Vagina (tissue), 2 donors: ENCODE measurements at regions not wholly inside any gene's neighbourhood (a gene's known extent, or its start where the extent isn't known, plus 50 kb on each side); places are given as distances from the start of the nearest gene placed in this dataset.

Experiments used
- DNase-seq, 2 donors: peaks; one replicate each; pipeline ENCODE4 v3.0.0-alpha.2; 2017; ENCODE audit errors: extremely low spot score in 2 of 2
- H3K27ac ChIP-seq: fragments of 200-600 bp; sonication (generic); one replicate; pipeline ENCODE4 v1.5.1; 2019
- H3K27me3 ChIP-seq: fragments of 200-600 bp; sonication (generic); one replicate; pipeline ENCODE4 v1.5.1; 2019
- H3K36me3 ChIP-seq, 2 donors: fragments of 200-600 bp; sonication (generic); one replicate each; pipeline ENCODE4 v1.5.1; 2017 to 2019
- H3K4me1 ChIP-seq: fragments of 200-600 bp; sonication (generic); one replicate; pipeline ENCODE4 v1.5.1; 2019
- H3K4me3 ChIP-seq, 2 donors: fragments of 200-600 bp; sonication (generic); 1 replicate in 1 of 2; 2 replicates in 1 of 2; pipeline ENCODE4 v1.5.1; 2016 to 2019
- H3K9me3 ChIP-seq: fragments of 200-600 bp; sonication (generic); one replicate; pipeline ENCODE4 v1.5.1; 2019
- CTCF ChIP-seq, 3 experiments: fragments of 450-650 bp in 2 of 3; fragments of 200-600 bp in 1 of 3; sonication (generic) in 1 of 3; IDR thresholded peaks; one replicate each; pipeline ENCODE4 v1.5.1; 2017 to 2019; ENCODE audit warnings: antibody characterized with exemption in 3 of 3, mild to moderate bottlenecking in 2 of 3, moderate library complexity in 2 of 3
- POLR2A ChIP-seq, 2 donors: fragments of 450-650 bp; IDR thresholded peaks; one replicate each; pipeline ENCODE4 v1.6.1; 2017; ENCODE audit warnings: antibody characterized with exemption in 2 of 2, mild to moderate bottlenecking in 2 of 2, moderate library complexity in 2 of 2
- POLR2AphosphoS5 ChIP-seq, 2 donors: sonication (generic); formaldehyde crosslinking; IDR thresholded peaks; one replicate each; pipeline ENCODE4 v1.9.0; 2017; ENCODE audit warnings: antibody characterized with exemption in 2 of 2, mild to moderate bottlenecking in 2 of 2, low read depth in 1 of 2; ENCODE audit not compliant: insufficient read depth in 1 of 2
- intact Hi-C: fragments of 100-400 bp; cut with DNase I; formaldehyde crosslinking; loops from one replicate; pipeline ENCODE4 v1.15.1; 2023

DNA sequence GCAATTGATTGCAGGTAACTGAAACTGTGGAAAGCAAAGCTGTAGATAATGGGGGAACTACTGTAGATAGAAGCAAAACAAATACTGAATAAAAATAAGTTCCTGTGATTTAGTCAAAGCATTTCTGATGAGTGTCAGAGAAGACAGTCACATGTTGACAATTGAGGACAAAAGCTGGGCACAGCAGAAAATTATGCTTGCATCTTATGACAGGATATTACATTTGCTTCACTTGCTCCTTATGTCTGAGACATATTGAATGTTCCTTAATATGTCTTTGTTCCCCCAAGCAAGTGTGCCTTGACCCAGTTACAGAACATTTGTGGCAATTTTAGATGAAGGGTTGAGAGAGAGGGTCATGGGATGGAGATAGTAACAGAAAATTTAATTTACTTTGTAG lies 526.0 kb upstream of the B3GALT2 start:
- Histone ChIP-seq H3K4me1 (no peaks in the 10 kb centered on the region), H3K36me3 (no peaks in the 10 kb centered on the region), H3K9me3 (no peaks in the 10 kb centered on the region), H3K27ac (no peak overlapping the region), H3K27me3 (no peaks in the 10 kb centered on the region), H3K4me3 (no peak overlapping the region)
- TF ChIP-seq POLR2A (IDR thresholded peaks at IDR 0.05), result no peak
- TF ChIP-seq POLR2AphosphoS5 (IDR thresholded peaks at IDR 0.05; ENCODE audit: insufficient read depth in 1 of 2, low read depth in 1 of 2), result no peak
- no peak for TF ChIP-seq CTCF (IDR thresholded peaks at IDR 0.05)
- DNase-seq, result no peak
- intact Hi-C loops, result no loop called here

DNA sequence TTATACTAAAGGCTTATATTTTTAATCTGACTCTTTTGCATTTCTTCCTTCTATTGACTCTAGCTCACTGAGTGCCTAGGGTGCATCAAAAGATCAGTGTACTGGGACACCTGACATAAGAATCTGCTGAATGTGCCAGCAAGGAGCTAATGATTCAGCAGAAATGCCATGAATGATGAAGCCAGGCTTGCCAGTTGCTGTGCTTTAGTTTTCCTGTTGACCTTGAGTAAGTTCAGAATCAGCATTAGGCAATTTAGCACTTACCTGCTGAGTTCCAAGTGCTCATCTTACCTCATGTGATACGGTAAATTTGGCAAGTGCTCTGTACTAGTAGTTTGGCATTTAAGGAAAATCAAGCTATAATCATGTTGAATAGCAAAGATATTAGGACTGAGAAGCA lies 523.2 kb upstream of the B3GALT2 start:
- intact Hi-C loops, result no loop called here
- Histone ChIP-seq H3K27ac (no peak overlapping the region), H3K4me3 (no peak overlapping the region), H3K9me3 (no peaks in the 10 kb centered on the region), H3K36me3 (no peaks in the 10 kb centered on the region), H3K27me3 (no peaks in the 10 kb centered on the region), H3K4me1 (no peaks in the 10 kb centered on the region)
- TF ChIP-seq POLR2AphosphoS5 (IDR thresholded peaks at IDR 0.05; ENCODE audit: insufficient read depth in 1 of 2, low read depth in 1 of 2), result no peak
- no peak for TF ChIP-seq POLR2A (IDR thresholded peaks at IDR 0.05)
- no peak for TF ChIP-seq CTCF (IDR thresholded peaks at IDR 0.05)
- DNase-seq, result no peak

- Histone ChIP-seq H3K27ac (no peak overlapping the region), H3K4me3 (no peak overlapping the region), H3K27me3 (no peaks in the 10 kb centered on the region), H3K4me1 (no peaks in the 10 kb centered on the region), H3K36me3 (no peaks in the 10 kb centered on the region), H3K9me3 (no peaks in the 10 kb centered on the region)
- no peak for TF ChIP-seq POLR2AphosphoS5 (IDR thresholded peaks at IDR 0.05; ENCODE audit: insufficient read depth in 1 of 2, low read depth in 1 of 2)
- TF ChIP-seq CTCF (IDR thresholded peaks at IDR 0.05), result no peak
- TF ChIP-seq POLR2A (IDR thresholded peaks at IDR 0.05), result no peak
- no peak for DNase-seq
- intact Hi-C loops, result no loop called here
Measured at GRCh38 chr1:193707271-193708021, 521.0 kb upstream of the B3GALT2 start.

DNA sequence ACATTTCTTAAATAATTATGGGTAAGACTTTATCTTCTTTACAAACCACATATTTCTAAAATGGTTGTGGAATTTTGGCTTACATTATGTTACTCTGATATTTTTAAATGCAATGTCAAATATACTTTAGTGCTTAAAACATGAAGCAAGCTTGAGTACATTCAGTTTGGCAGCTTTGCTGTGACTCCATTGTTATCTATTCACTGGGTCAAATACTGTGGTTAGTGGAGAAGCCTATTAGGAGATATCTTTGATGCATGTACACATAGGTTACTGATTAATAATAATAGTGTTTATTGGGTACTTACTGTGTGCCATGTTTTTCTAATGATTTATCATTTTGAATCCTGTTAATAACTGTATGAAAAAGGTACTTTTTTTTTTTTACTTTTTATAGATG lies 520.4 kb upstream of the B3GALT2 start:
- no peaks in the 10 kb centered on the region for H3K4me1 ChIP-seq
- no peaks in the 10 kb centered on the region for H3K27me3 ChIP-seq
- H3K36me3 ChIP-seq, result no peaks in the 10 kb centered on the region
- H3K27ac ChIP-seq, result no peak overlapping the region
- H3K4me3 ChIP-seq, result no peak overlapping the region
- H3K9me3 ChIP-seq, result no peaks in the 10 kb centered on the region
- TF ChIP-seq POLR2AphosphoS5 (IDR thresholded peaks at IDR 0.05; ENCODE audit: insufficient read depth in 1 of 2, low read depth in 1 of 2) (no peak), POLR2A (IDR thresholded peaks at IDR 0.05) (no peak), CTCF (IDR thresholded peaks at IDR 0.05) (no peak)
- intact Hi-C loops, result no loop called here
- DNase-seq, result no peak

DNA sequence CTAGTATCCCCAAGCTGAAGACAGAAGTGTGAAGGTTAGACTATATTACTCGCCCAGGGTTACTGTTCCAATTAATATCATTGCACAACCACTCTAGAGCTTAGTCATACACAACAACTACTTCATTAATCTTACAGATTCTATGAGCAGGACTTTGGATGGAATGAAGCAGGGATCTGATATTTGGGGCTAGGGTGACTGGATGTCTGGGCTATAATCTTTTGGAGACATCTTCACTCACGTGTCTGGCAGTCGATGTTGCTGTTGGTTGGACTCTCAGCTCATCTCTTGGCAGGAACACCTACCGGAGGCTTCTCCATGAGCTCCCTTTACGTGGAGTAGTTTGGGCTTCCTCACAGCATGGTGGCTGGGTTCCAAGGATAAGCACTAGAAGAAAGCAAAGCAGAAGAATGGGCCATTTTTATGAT lies 519.2 kb upstream of the B3GALT2 start:
- TF ChIP-seq CTCF (IDR thresholded peaks at IDR 0.05) (no peak), POLR2A (IDR thresholded peaks at IDR 0.05) (no peak), POLR2AphosphoS5 (IDR thresholded peaks at IDR 0.05; ENCODE audit: insufficient read depth in 1 of 2, low read depth in 1 of 2) (no peak)
- intact Hi-C loops, result no loop called here
- no peak overlapping the region for H3K27ac ChIP-seq

More for the DNA sequence above, 519.2 kb upstream of the B3GALT2 start:
- H3K27me3 ChIP-seq, result no peaks in the 10 kb centered on the region
- no peak for DNase-seq
- H3K4me3 ChIP-seq, result no peak overlapping the region
- no peaks in the 10 kb centered on the region for H3K36me3 ChIP-seq
- no peaks in the 10 kb centered on the region for H3K9me3 ChIP-seq
- H3K4me1 ChIP-seq, result no peaks in the 10 kb centered on the region
